ENCODE measurements at regions not wholly inside any gene's neighbourhood (a gene's known extent, or its start where the extent isn't known, plus 50 kb on each side); places are given as distances from the start of the nearest gene placed in this dataset.
"Not testable (repeated sequence)": the region's sequence is repeated elsewhere in the genome, so short reads cannot be mapped to it uniquely, and the experiment has no call there.

GRCh38 chr3:15903759-15904720 is 106.3 kb upstream of the ANKRD28 start:
- WGBS, result 75% methylated on average over 7 of the region's 7 CpGs
- peaks cover 2% of the 10 kb centered on the region for H3K4me1 ChIP-seq (replicated peaks)
- peak overlapping the region; percentile 59 to 74 for H3K27ac ChIP-seq
- no peak overlapping the region for H3K4me3 ChIP-seq
- intact Hi-C loops (cut with DNase I), result loop anchor here (2.0 kb wide), 1 partner anchor 43 kb away; no protein-coding TSS in a partner anchor
- no peaks in the 10 kb centered on the region for H3K36me3 ChIP-seq
- DNase-seq (ENCODE audit: low spot score), result no peak
- no peaks in the 10 kb centered on the region for H3K27me3 ChIP-seq (replicated peaks; ENCODE audit: insufficient read depth)
- no peaks in the 10 kb centered on the region for H3K9me3 ChIP-seq
- no peak for TF ChIP-seq POLR2A (IDR thresholded peaks at IDR 0.05)
- TF ChIP-seq POLR2AphosphoS5 (IDR thresholded peaks at IDR 0.05), result no peak
- TF ChIP-seq CTCF (IDR thresholded peaks at IDR 0.05), result no peak

- DNase-seq (ENCODE audit: low spot score), result no peak
- Histone ChIP-seq H3K9me3 (no peaks in the 10 kb centered on the region), H3K4me3 (no peak overlapping the region), H3K4me1 (replicated peaks) (peaks cover 2% of the 10 kb centered on the region), H3K27ac (no peak overlapping the region), H3K27me3 (replicated peaks; ENCODE audit: insufficient read depth) (no peaks in the 10 kb centered on the region), H3K36me3 (no peaks in the 10 kb centered on the region)
- intact Hi-C loops (cut with DNase I), result no loop called here
- no peak for TF ChIP-seq POLR2AphosphoS5 (IDR thresholded peaks at IDR 0.05)
- WGBS, result 57% methylated on average over 1 of the region's 1 CpG
Observed at GRCh38 chr3:15905041-15905440, 107.3 kb upstream of the ANKRD28 start.

GRCh38 chr3:15907403-15907802 is 109.6 kb upstream of the ANKRD28 start:
- WGBS, result 96% methylated on average over 5 of the region's 5 CpGs
- intact Hi-C loops (cut with DNase I); H3K4me3 ChIP-seq; H3K9me3 ChIP-seq; H3K4me1 ChIP-seq (replicated peaks); H3K27me3 ChIP-seq (replicated peaks; ENCODE audit: insufficient read depth); DNase-seq (ENCODE audit: low spot score); H3K36me3 ChIP-seq; H3K27ac ChIP-seq: not testable (repeated sequence)

GRCh38 chr3:15918988-15919387 is 121.2 kb upstream of the ANKRD28 start:
- Histone ChIP-seq H3K36me3 (no peaks in the 10 kb centered on the region), H3K4me3 (no peak overlapping the region), H3K27me3 (replicated peaks; ENCODE audit: insufficient read depth) (no peaks in the 10 kb centered on the region), H3K9me3 (no peaks in the 10 kb centered on the region), H3K27ac (no peak overlapping the region), H3K4me1 (replicated peaks) (no peaks in the 10 kb centered on the region)
- intact Hi-C loops (cut with DNase I), result no loop called here
- WGBS, result 86% methylated on average over 5 of the region's 5 CpGs
- no peak for DNase-seq (ENCODE audit: low spot score)
- TF ChIP-seq POLR2AphosphoS5 (IDR thresholded peaks at IDR 0.05) (no peak), POLR2A (IDR thresholded peaks at IDR 0.05) (no peak), CTCF (IDR thresholded peaks at IDR 0.05) (no peak)

- Histone ChIP-seq H3K36me3 (no peaks in the 10 kb centered on the region), H3K4me1 (replicated peaks) (no peaks in the 10 kb centered on the region), H3K9me3 (no peaks in the 10 kb centered on the region), H3K4me3 (no peak overlapping the region), H3K27ac (no peak overlapping the region), H3K27me3 (replicated peaks; ENCODE audit: insufficient read depth) (no peaks in the 10 kb centered on the region)
- no peak for DNase-seq (ENCODE audit: low spot score)
- TF ChIP-seq CTCF (IDR thresholded peaks at IDR 0.05) (no peak), POLR2A (IDR thresholded peaks at IDR 0.05) (no peak), POLR2AphosphoS5 (IDR thresholded peaks at IDR 0.05) (no peak)
- intact Hi-C loops (cut with DNase I), result no loop called here
- 98% methylated on average over 2 of the region's 2 CpGs for WGBS
Observed at GRCh38 chr3:15919971-15920370, 122.2 kb upstream of the ANKRD28 start.

All from prostate gland (tissue), 2 donors.